Fibroblast of lung (primary cell): ENCODE measurements at regions not wholly inside any gene's neighbourhood (a gene's known extent, or its start where the extent isn't known, plus 50 kb on each side); places are given as distances from the start of the nearest gene placed in this dataset.

Experiments used
- DNase-seq, 2 donors: peaks; one replicate each; pipeline versions ENCODE4 v3.0.0 to v3.0.0-alpha.2; 2010; ENCODE audit warnings: low read depth in 2 of 2
- H2AFZ ChIP-seq: 2 replicates; pipeline ENCODE4 v1.5.1; 2012; ENCODE audit warnings: low read length, control low read depth, inconsistent platforms
- H3K27ac ChIP-seq: 2 replicates; pipeline ENCODE4 v1.5.1; 2011; ENCODE audit warnings: low read length, control low read depth; ENCODE audit not compliant: insufficient read depth
- H3K27me3 ChIP-seq: 2 replicates; pipeline ENCODE4 v1.5.1; 2011; ENCODE audit warnings: mild to moderate bottlenecking, low read length; ENCODE audit not compliant: control insufficient read depth, insufficient read depth
- H3K36me3 ChIP-seq: 2 replicates; pipeline ENCODE4 v1.5.1; 2011; ENCODE audit warnings: low read length; ENCODE audit not compliant: control insufficient read depth, insufficient read depth
- H3K4me1 ChIP-seq: 2 replicates; pipeline ENCODE4 v1.5.1; 2011; ENCODE audit warnings: low read length; ENCODE audit not compliant: control insufficient read depth, insufficient read depth; ENCODE audit errors: extremely low read depth
- H3K4me2 ChIP-seq: 2 replicates; pipeline ENCODE4 v1.5.1; 2011; ENCODE audit warnings: low read length, control low read depth; ENCODE audit not compliant: insufficient read depth; ENCODE audit errors: extremely low read depth
- H3K4me3 ChIP-seq, 4 experiments: fragments of 200-600 bp in 1 of 4; sonication (generic) in 1 of 4; replicated peaks in 1 of 4; 2 replicates each; pipeline ENCODE4 v1.5.1; 2011 to 2016; ENCODE audit warnings: low read length in 4 of 4, low read depth in 3 of 4, mild to moderate bottlenecking in 3 of 4, control low read depth in 2 of 4, inconsistent platforms in 1 of 4, mixed read lengths in 1 of 4; ENCODE audit not compliant: insufficient read depth in 1 of 4; ENCODE audit errors: control extremely low read depth in 1 of 4
- H3K79me2 ChIP-seq: 2 replicates; pipeline ENCODE4 v1.5.1; 2012; ENCODE audit warnings: mild to moderate bottlenecking, low read length, inconsistent platforms; ENCODE audit not compliant: control insufficient read depth, insufficient read depth
- H3K9ac ChIP-seq: 2 replicates; pipeline ENCODE4 v1.5.1; 2011; ENCODE audit warnings: mild to moderate bottlenecking, low read length, control low read depth; ENCODE audit not compliant: insufficient read depth
- H3K9me3 ChIP-seq: 2 replicates; pipeline ENCODE4 v1.5.1; 2012; ENCODE audit warnings: low read depth, low read length; ENCODE audit not compliant: control insufficient read depth, insufficient read depth
- H4K20me1 ChIP-seq: 2 replicates; pipeline ENCODE4 v1.5.1; 2011; ENCODE audit warnings: low read length; ENCODE audit not compliant: control insufficient read depth, insufficient read depth; ENCODE audit errors: extremely low read depth
- EZH2 ChIP-seq: IDR thresholded peaks from 2 replicates; pipeline ENCODE4 v1.5.1; 2012; ENCODE audit warnings: low read length, control low read depth, mild to moderate bottlenecking; ENCODE audit errors: missing control alignments
- TF ChIP-seq, protein P1 (sequence below), 2 donors: IDR thresholded peaks in 1 of 2; conservative IDR thresholded peaks in 1 of 2; 1 replicate in 1 of 2; 2 replicates in 1 of 2; pipeline ENCODE4 v1.5.1; 2011 to 2012; ENCODE audit warnings: low read length in 2 of 2, control low read depth in 1 of 2, inconsistent platforms in 1 of 2, low read depth in 1 of 2, mild to moderate bottlenecking in 1 of 2

DNA sequence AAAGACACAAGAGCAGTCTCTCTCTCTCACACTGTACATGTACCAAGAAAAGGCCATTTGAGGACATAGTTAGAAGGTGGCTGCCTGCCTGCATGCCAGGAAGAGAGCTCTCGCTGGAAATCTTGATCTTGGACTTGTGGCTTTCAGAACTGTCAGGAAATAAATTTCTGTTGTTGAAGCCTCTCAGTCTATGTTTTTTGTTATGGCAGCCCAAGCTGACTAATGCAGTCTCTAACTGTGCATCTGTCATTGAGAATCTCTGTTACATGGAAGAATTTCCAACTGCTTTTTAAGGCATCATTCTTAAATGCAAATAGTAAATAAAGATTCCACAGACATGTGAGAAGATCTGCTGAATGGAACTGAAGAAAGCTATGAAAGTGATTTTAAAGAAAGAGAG, 198.3 kb downstream of the PCDH10 start:
- no peak overlapping the region for H3K4me2 ChIP-seq
- no peak for DNase-seq
- no peaks in the 10 kb centered on the region for H3K4me1 ChIP-seq
- no peak overlapping the region for H3K27ac ChIP-seq
- no peak overlapping the region for H2AFZ ChIP-seq
- no peaks in the 10 kb centered on the region for H3K27me3 ChIP-seq
- no peaks in the 10 kb centered on the region for H4K20me1 ChIP-seq
- no peak overlapping the region for H3K4me3 ChIP-seq
- H3K79me2 ChIP-seq = no peaks in the 10 kb centered on the region
- no peak for TF ChIP-seq EZH2
- TF ChIP-seq, protein P1, sequence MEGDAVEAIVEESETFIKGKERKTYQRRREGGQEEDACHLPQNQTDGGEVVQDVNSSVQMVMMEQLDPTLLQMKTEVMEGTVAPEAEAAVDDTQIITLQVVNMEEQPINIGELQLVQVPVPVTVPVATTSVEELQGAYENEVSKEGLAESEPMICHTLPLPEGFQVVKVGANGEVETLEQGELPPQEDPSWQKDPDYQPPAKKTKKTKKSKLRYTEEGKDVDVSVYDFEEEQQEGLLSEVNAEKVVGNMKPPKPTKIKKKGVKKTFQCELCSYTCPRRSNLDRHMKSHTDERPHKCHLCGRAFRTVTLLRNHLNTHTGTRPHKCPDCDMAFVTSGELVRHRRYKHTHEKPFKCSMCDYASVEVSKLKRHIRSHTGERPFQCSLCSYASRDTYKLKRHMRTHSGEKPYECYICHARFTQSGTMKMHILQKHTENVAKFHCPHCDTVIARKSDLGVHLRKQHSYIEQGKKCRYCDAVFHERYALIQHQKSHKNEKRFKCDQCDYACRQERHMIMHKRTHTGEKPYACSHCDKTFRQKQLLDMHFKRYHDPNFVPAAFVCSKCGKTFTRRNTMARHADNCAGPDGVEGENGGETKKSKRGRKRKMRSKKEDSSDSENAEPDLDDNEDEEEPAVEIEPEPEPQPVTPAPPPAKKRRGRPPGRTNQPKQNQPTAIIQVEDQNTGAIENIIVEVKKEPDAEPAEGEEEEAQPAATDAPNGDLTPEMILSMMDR (conservative IDR thresholded peaks at IDR 0.05 in 1 of 2, IDR thresholded peaks at IDR 0.05 in 1 of 2; ENCODE audit: low read depth in 1 of 2, low read length in 2 of 2) = no peak
- H3K9ac ChIP-seq = no peak overlapping the region
- H3K9me3 ChIP-seq = no peaks in the 10 kb centered on the region
- H3K36me3 ChIP-seq = no peaks in the 10 kb centered on the region

DNA sequence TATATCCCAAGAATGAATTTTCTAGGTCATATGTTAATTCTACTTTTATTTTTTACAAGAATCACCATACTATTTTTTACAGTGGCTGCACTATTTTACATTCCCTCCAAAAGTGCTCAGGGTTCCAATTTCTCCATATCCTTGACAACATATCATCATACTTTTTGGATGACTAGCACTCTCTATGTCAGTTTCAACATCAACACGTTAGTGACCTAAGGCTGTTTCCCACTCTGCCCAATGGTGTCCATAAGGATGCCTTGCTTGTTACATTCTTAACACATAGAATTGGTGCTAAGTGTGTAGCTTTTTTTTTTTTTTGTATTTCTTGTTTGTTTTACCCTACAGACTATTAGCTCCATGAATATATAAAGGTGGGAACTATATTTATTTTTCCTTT, 175.4 kb downstream of the PCDH10 start:
- H3K9ac ChIP-seq = no peak overlapping the region
- TF ChIP-seq, protein P1 (conservative IDR thresholded peaks at IDR 0.05 in 1 of 2, IDR thresholded peaks at IDR 0.05 in 1 of 2; ENCODE audit: low read depth in 1 of 2, low read length in 2 of 2) = no peak
- no peak for TF ChIP-seq EZH2
- H3K4me3 ChIP-seq = no peak overlapping the region
- no peaks in the 10 kb centered on the region for H3K9me3 ChIP-seq
- no peaks in the 10 kb centered on the region for H4K20me1 ChIP-seq
- no peak for DNase-seq
- H3K79me2 ChIP-seq = no peaks in the 10 kb centered on the region
- H3K4me1 ChIP-seq = no peaks in the 10 kb centered on the region
- no peaks in the 10 kb centered on the region for H3K27me3 ChIP-seq
- H3K36me3 ChIP-seq = no peaks in the 10 kb centered on the region
- no peak overlapping the region for H2AFZ ChIP-seq
- H3K27ac ChIP-seq = no peak overlapping the region
- H3K4me2 ChIP-seq = no peak overlapping the region

DNA sequence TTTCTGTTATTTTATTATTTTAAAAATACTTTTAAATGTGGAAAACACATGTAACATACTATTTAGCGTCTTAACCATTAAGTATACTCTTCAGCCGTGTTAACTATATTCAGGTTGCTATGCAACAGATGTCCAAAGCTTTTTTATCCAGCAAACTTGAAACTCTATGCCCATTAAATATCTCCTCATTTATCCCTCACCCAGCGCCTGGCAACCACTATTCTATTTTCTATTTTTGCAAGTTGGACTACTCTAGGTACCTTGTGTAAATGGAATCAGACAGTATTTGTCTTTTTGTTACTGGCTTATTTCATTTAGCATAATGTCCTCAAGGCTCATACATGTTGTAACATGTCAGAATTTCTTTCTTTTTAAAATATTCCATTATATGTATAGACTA, 174.6 kb downstream of the PCDH10 start:
- Histone ChIP-seq H3K9ac (no peak overlapping the region), H2AFZ (no peak overlapping the region), H3K27ac (no peak overlapping the region), H3K4me1 (no peaks in the 10 kb centered on the region), H3K9me3 (no peaks in the 10 kb centered on the region), H4K20me1 (no peaks in the 10 kb centered on the region), H3K79me2 (no peaks in the 10 kb centered on the region), H3K4me3 (no peak overlapping the region), H3K36me3 (no peaks in the 10 kb centered on the region), H3K27me3 (no peaks in the 10 kb centered on the region), H3K4me2 (no peak overlapping the region)
- no peak for TF ChIP-seq EZH2
- TF ChIP-seq, protein P1 (conservative IDR thresholded peaks at IDR 0.05 in 1 of 2, IDR thresholded peaks at IDR 0.05 in 1 of 2; ENCODE audit: low read depth in 1 of 2, low read length in 2 of 2) = no peak
- DNase-seq = no peak
